ENCODE measurements at regions not wholly inside any gene's neighbourhood (a gene's known extent, or its start where the extent isn't known, plus 50 kb on each side); places are given as distances from the start of the nearest gene placed in this dataset.

DNA sequence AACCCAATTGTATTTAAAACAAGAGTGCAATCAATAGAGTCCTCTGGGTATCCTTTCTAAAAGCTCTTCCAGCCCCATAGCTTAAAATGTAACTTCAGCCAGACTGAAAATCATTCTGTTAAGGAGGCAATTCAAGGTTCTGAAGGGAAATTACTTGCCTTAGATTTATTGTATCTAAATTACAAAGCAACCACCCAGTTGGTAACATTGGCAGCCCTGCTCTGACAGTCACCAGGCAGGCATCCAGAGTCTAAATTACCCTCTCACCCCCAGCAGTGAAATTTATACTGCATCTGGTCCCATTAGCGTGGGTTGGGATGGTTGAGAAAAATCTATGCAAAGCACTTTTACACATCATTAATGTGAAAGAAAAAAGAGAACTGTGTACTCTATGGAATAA, 514.7 kb downstream of the MTRR start:
- TF ChIP-seq POLR2A (IDR thresholded peaks at IDR 0.05; ENCODE audit: low read depth, low read length) (no peak), POLR2AphosphoS5 (IDR thresholded peaks at IDR 0.05; ENCODE audit: low read depth, low read length) (no peak)
